HEK293 (cell line): ENCODE measurements at regions not wholly inside any gene's neighbourhood (a gene's known extent, or its start where the extent isn't known, plus 50 kb on each side); places are given as distances from the start of the nearest gene placed in this dataset.

ENCODE experiments used
- ZBTB8A ChIP-seq: fragments of 450-650 bp; formaldehyde crosslinking; IDR thresholded peaks from 2 replicates; pipeline ENCODE4 v1.5.1; 2016; ENCODE audit warnings: missing biosample characterization, missing genetic modification characterization
- ZFP41 ChIP-seq: fragments of 450-650 bp; formaldehyde crosslinking; IDR thresholded peaks from 2 replicates; pipeline ENCODE4 v1.5.1; 2016; ENCODE audit warnings: missing biosample characterization, missing genetic modification characterization, borderline replicate concordance
- ZNF610 ChIP-seq: fragments of 450-650 bp; formaldehyde crosslinking; IDR thresholded peaks from 2 replicates; pipeline ENCODE4 v1.5.1; 2016; ENCODE audit warnings: missing biosample characterization, missing genetic modification characterization, borderline replicate concordance
- ZNF664 ChIP-seq: fragments of 450-650 bp; formaldehyde crosslinking; IDR thresholded peaks from 2 replicates; pipeline ENCODE4 v1.5.1; 2016; ENCODE audit warnings: missing biosample characterization, missing genetic modification characterization
- ZSCAN23 ChIP-seq: fragments of 450-650 bp; formaldehyde crosslinking; IDR thresholded peaks from 2 replicates; pipeline ENCODE4 v1.5.1; 2016; ENCODE audit warnings: missing biosample characterization, missing genetic modification characterization
- TF ChIP-seq, protein P1 (sequence below): fragments of 450-650 bp; formaldehyde crosslinking; IDR thresholded peaks from 2 replicates; pipeline ENCODE4 v1.5.1; 2017; ENCODE audit warnings: missing biosample characterization, missing genetic modification characterization
- TF ChIP-seq, protein P2 (sequence below): fragments of 450-650 bp; formaldehyde crosslinking; IDR thresholded peaks from 2 replicates; pipeline ENCODE4 v1.5.1; 2016; ENCODE audit warnings: missing biosample characterization, missing genetic modification characterization

DNA sequence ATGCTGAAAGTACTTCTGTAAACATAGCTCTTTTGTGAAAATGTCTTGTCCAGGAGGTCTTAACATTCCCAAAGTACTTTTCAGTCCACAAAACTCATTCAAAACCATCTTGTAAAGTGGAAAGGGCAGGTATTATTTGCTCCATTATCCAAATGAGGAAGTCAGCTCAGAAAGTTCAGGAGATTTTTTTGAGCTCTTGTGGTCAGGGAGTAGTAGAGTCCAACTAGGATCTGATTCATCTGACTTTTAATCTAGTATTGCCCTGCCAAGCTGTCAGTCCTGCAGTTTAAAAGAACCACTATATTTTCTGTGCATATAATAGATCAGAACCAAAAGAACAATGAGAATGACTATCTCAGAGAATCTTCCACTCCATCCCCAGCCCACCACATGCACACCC is 83.5 kb downstream of the FOXB1 start:
- TF ChIP-seq, protein P1, sequence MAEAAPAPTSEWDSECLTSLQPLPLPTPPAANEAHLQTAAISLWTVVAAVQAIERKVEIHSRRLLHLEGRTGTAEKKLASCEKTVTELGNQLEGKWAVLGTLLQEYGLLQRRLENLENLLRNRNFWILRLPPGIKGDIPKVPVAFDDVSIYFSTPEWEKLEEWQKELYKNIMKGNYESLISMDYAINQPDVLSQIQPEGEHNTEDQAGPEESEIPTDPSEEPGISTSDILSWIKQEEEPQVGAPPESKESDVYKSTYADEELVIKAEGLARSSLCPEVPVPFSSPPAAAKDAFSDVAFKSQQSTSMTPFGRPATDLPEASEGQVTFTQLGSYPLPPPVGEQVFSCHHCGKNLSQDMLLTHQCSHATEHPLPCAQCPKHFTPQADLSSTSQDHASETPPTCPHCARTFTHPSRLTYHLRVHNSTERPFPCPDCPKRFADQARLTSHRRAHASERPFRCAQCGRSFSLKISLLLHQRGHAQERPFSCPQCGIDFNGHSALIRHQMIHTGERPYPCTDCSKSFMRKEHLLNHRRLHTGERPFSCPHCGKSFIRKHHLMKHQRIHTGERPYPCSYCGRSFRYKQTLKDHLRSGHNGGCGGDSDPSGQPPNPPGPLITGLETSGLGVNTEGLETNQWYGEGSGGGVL (tag by site-specific recombination), result no peak
- TF ChIP-seq, protein P2, sequence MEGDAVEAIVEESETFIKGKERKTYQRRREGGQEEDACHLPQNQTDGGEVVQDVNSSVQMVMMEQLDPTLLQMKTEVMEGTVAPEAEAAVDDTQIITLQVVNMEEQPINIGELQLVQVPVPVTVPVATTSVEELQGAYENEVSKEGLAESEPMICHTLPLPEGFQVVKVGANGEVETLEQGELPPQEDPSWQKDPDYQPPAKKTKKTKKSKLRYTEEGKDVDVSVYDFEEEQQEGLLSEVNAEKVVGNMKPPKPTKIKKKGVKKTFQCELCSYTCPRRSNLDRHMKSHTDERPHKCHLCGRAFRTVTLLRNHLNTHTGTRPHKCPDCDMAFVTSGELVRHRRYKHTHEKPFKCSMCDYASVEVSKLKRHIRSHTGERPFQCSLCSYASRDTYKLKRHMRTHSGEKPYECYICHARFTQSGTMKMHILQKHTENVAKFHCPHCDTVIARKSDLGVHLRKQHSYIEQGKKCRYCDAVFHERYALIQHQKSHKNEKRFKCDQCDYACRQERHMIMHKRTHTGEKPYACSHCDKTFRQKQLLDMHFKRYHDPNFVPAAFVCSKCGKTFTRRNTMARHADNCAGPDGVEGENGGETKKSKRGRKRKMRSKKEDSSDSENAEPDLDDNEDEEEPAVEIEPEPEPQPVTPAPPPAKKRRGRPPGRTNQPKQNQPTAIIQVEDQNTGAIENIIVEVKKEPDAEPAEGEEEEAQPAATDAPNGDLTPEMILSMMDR (tag by site-specific recombination), result no peak
- TF ChIP-seq ZNF610 (tag by site-specific recombination), result no peak
- no peak for TF ChIP-seq ZNF664 (tag by site-specific recombination)
- no peak for TF ChIP-seq ZSCAN23 (tag by site-specific recombination)
- no peak for TF ChIP-seq ZFP41 (tag by site-specific recombination)
- TF ChIP-seq ZBTB8A (tag by site-specific recombination), result no peak
